K562 (cell line): ENCODE measurements at regions not wholly inside any gene's neighbourhood (a gene's known extent, or its start where the extent isn't known, plus 50 kb on each side); places are given as distances from the start of the nearest gene placed in this dataset.

Experiments
- CREB1 ChIP-seq, 2 experiments: sonication (generic) in 1 of 2; formaldehyde crosslinking in 1 of 2; IDR thresholded peaks; 2 replicates each; pipeline versions ENCODE4 v1.6.1 to v1.8.0; 2012 to 2022; ENCODE audit warnings: inconsistent platforms in 1 of 2, mild to moderate bottlenecking in 1 of 2, missing genetic modification reagents in 1 of 2, moderate library complexity in 1 of 2
- CREB3 ChIP-seq: fragments of 450-650 bp; conservative IDR thresholded peaks from 2 replicates; pipeline ENCODE4 v1.6.1; 2016; ENCODE audit warnings: missing genetic modification characterization, low read depth, mild to moderate bottlenecking, missing compliant biosample characterization, moderate library complexity
- CTCFL ChIP-seq: IDR thresholded peaks from 2 replicates; pipeline ENCODE4 v1.6.1; 2011; ENCODE audit warnings: borderline replicate concordance, low read depth, mild to moderate bottlenecking, moderate library complexity, low read length; ENCODE audit not compliant: insufficient read depth, poor library complexity, severe bottlenecking
- CXXC5 ChIP-seq: fragments of 250-450 bp; sonication (Bioruptor Pico); IDR thresholded peaks from 2 replicates; pipeline ENCODE4 v1.8.0; 2022; ENCODE audit warnings: inconsistent platforms, mild to moderate bottlenecking, moderate library complexity
- E2F5 ChIP-seq: sonication (generic); formaldehyde crosslinking; IDR thresholded peaks from 2 replicates; pipeline ENCODE4 v1.8.0; 2022; ENCODE audit warnings: mild to moderate bottlenecking, missing genetic modification reagents
- L3MBTL2 ChIP-seq: fragments of 450-650 bp; IDR thresholded peaks from 2 replicates; pipeline ENCODE4 v1.6.1; 2016; ENCODE audit warnings: mild to moderate bottlenecking, moderate library complexity
- SFPQ ChIP-seq: fragments of 200-400 bp; formaldehyde crosslinking; IDR thresholded peaks from 2 replicates; pipeline ENCODE4 v1.6.1; 2017; ENCODE audit warnings: mild to moderate bottlenecking, low read depth, low read length, moderate library complexity
- SRSF9 ChIP-seq: fragments of 200-400 bp; formaldehyde crosslinking; IDR thresholded peaks from 2 replicates; pipeline ENCODE4 v1.6.1; 2017; ENCODE audit warnings: low read depth, low read length, borderline replicate concordance
- ZBTB5 ChIP-seq: fragments of 450-650 bp; IDR thresholded peaks from 2 replicates; pipeline ENCODE4 v1.6.1; 2017; ENCODE audit warnings: antibody characterized with exemption
- ZMIZ1 ChIP-seq, 2 experiments: fragments of 150-350 bp in 1 of 2; IDR thresholded peaks; 2 replicates each; pipeline ENCODE4 v1.6.1; 2012 to 2016; ENCODE audit warnings: low read depth in 2 of 2, low read length in 2 of 2, mild to moderate bottlenecking in 1 of 2, moderate library complexity in 1 of 2
- ZNF561 ChIP-seq: fragments of 450-650 bp; formaldehyde crosslinking; conservative IDR thresholded peaks from 2 replicates; pipeline ENCODE4 v1.4.0; 2020; ENCODE audit warnings: mild to moderate bottlenecking, moderate library complexity
- ZNF766 ChIP-seq: fragments of 200-800 bp; sonication (Bioruptor generic); conservative IDR thresholded peaks from 2 replicates; pipeline ENCODE4 v1.6.1; 2016; ENCODE audit warnings: missing genetic modification characterization, missing compliant biosample characterization

GRCh38 chr1:181166377-181167196 lies 78.1 kb downstream of the IER5 start (continued):
- TF ChIP-seq ZNF766 = peak; percentile 61; the same call in 1 of the 2 replicates
- 0 out of 4 replicates have a peak, but pooled peaks of 1 of the 2 experiments have one; percentile 14 for TF ChIP-seq ZMIZ1 (IDR thresholded peaks at IDR 0.05; ENCODE audit: low read depth in 2 of 2, low read length in 2 of 2)
- no peak for TF ChIP-seq SFPQ
- TF ChIP-seq ZNF561 (CRISPR knock-in tag) = no peak
- no peak for TF ChIP-seq E2F5 (CRISPR knock-in tag)
- no peak for TF ChIP-seq CREB1 (IDR thresholded peaks at IDR 0.05)
- 0 out of 2 replicates have a peak, but pooled peaks have one; percentile 27 for TF ChIP-seq CREB1 (CRISPR knock-in tag; IDR thresholded peaks at IDR 0.05)
- no peak for TF ChIP-seq CTCFL
- 0 out of 2 replicates have a peak, but pooled peaks have one; percentile 47 for TF ChIP-seq CREB3 (tag)
- no peak for TF ChIP-seq ZBTB5
- TF ChIP-seq L3MBTL2 = peak; percentile 79
- TF ChIP-seq SRSF9 = no peak
- 0 out of 2 replicates have a peak, but pooled peaks have one; percentile 11 for TF ChIP-seq CXXC5
